DOHH2 (cell line): ENCODE measurements at regions not wholly inside any gene's neighbourhood (a gene's known extent, or its start where the extent isn't known, plus 50 kb on each side); places are given as distances from the start of the nearest gene placed in this dataset.

ENCODE experiments used
- CTCF ChIP-seq: fragments of 200-600 bp; sonication (generic); IDR thresholded peaks from one replicate; pipeline ENCODE4 v1.5.1; 2014; ENCODE audit warnings: antibody characterized with exemption, mild to moderate bottlenecking, low read depth, low read length; ENCODE audit not compliant: poor library complexity, severe bottlenecking
- EZH2phosphoT487 ChIP-seq: fragments of 200-600 bp; sonication (generic); IDR thresholded peaks from 2 replicates; pipeline ENCODE4 v1.6.1; 2017; ENCODE audit warnings: borderline replicate concordance, mild to moderate bottlenecking, antibody characterized with exemption, low read length, moderate library complexity, mixed read lengths

DNA sequence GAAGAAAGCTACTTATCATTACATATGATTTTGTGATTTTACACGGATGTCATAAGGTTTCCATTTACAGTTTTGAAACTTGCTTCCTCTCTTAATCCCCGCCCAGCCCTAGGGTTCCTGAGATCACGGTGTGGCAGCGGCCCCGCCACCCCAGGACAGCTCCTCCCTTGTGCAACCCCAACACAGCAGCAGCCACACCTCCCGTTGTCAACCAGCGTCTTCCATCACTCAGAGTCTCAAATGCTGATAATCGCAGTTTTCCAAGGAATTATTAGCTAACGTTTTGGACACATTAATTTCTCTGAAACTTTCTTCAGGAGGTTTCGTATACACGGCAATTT, 204.8 kb downstream of the THBS2 start:
- TF ChIP-seq EZH2phosphoT487, result no peak
- TF ChIP-seq CTCF, result no peak
